WERI-Rb-1 (cell line): ENCODE measurements at regions not wholly inside any gene's neighbourhood (a gene's known extent, or its start where the extent isn't known, plus 50 kb on each side); places are given as distances from the start of the nearest gene placed in this dataset.

Experiments used
- DNase-seq: peaks from one replicate; pipeline ENCODE4 v3.0.0-alpha.2; 2020
- H3K27ac ChIP-seq: fragments of 250-450 bp; sonication (Bioruptor Pico); 2 replicates; pipeline ENCODE4 v1.5.1; 2020; ENCODE audit warnings: mild to moderate bottlenecking, moderate library complexity
- H3K27me3 ChIP-seq: fragments of 250-450 bp; sonication (Bioruptor Pico); 2 replicates; pipeline ENCODE4 v1.5.1; 2021; ENCODE audit warnings: mild to moderate bottlenecking, low read depth, moderate library complexity; ENCODE audit not compliant: insufficient read depth, severe bottlenecking
- H3K36me3 ChIP-seq: fragments of 250-450 bp; sonication (Bioruptor Pico); 2 replicates; pipeline ENCODE4 v1.5.1; 2020; ENCODE audit warnings: mild to moderate bottlenecking, moderate library complexity
- H3K4me3 ChIP-seq: 2 replicates; pipeline ENCODE4 v1.5.1; 2011; ENCODE audit warnings: low read depth, mild to moderate bottlenecking, control low read depth, low read length
- H3K9me3 ChIP-seq: fragments of 250-450 bp; sonication (Bioruptor Pico); 2 replicates; pipeline ENCODE4 v1.5.1; 2021; ENCODE audit warnings: mild to moderate bottlenecking, moderate library complexity; ENCODE audit not compliant: severe bottlenecking
- TF ChIP-seq, protein P1 (sequence below): IDR thresholded peaks from 2 replicates; pipeline ENCODE4 v1.5.1; 2011; ENCODE audit warnings: low read depth, mild to moderate bottlenecking, control low read depth, inconsistent platforms, low read length

DNA sequence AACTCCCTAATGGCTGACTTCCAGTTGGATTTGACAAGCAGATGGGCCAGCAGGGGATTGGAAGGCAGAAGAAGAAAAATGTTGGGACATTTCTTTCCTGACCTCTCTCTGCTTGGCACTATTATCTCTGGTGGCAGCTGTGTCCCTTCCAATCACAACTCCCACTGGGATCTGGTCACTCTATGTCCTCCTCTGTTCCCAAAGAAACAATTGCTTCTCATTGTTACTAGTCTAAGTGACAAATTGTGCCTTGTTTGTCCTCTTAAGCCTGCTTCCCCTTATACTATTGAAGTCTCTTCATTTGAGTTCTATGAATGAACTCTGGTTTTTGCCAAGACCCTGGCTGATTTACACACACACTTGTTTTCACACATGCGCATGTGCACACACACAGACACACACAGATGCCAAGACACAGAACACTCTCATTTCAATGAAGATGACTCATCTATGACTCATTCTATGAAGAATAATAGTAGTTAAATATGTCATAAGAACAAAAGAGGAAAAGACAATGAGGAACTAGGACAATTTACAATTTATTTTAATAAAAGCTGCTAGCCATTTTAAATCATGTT lies 83.0 kb upstream of the FAR2 start:
- H3K27ac ChIP-seq: no peak overlapping the region
- TF ChIP-seq, protein P1, sequence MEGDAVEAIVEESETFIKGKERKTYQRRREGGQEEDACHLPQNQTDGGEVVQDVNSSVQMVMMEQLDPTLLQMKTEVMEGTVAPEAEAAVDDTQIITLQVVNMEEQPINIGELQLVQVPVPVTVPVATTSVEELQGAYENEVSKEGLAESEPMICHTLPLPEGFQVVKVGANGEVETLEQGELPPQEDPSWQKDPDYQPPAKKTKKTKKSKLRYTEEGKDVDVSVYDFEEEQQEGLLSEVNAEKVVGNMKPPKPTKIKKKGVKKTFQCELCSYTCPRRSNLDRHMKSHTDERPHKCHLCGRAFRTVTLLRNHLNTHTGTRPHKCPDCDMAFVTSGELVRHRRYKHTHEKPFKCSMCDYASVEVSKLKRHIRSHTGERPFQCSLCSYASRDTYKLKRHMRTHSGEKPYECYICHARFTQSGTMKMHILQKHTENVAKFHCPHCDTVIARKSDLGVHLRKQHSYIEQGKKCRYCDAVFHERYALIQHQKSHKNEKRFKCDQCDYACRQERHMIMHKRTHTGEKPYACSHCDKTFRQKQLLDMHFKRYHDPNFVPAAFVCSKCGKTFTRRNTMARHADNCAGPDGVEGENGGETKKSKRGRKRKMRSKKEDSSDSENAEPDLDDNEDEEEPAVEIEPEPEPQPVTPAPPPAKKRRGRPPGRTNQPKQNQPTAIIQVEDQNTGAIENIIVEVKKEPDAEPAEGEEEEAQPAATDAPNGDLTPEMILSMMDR: no peak
- H3K27me3 ChIP-seq: no peaks in the 10 kb centered on the region
- no peaks in the 10 kb centered on the region for H3K36me3 ChIP-seq
- H3K9me3 ChIP-seq: no peaks in the 10 kb centered on the region
- DNase-seq: no peak
- H3K4me3 ChIP-seq: no peak overlapping the region

GRCh38 chr12:29067430-29067829 lies 81.6 kb upstream of the FAR2 start:
- Histone ChIP-seq H3K27ac (no peak overlapping the region), H3K36me3 (no peaks in the 10 kb centered on the region), H3K27me3 (no peaks in the 10 kb centered on the region), H3K4me3 (no peak overlapping the region), H3K9me3 (no peaks in the 10 kb centered on the region)
- DNase-seq: no peak
- TF ChIP-seq, protein P1: no peak

GRCh38 chr12:29070309-29070708 lies 78.8 kb upstream of the FAR2 start:
- Histone ChIP-seq H3K27ac (no peak overlapping the region), H3K36me3 (no peaks in the 10 kb centered on the region), H3K27me3 (no peaks in the 10 kb centered on the region), H3K9me3 (no peaks in the 10 kb centered on the region), H3K4me3 (no peak overlapping the region)
- TF ChIP-seq, protein P1: no peak
- DNase-seq: no peak

GRCh38 chr12:29071099-29071498 lies 78.0 kb upstream of the FAR2 start:
- no peak overlapping the region for H3K27ac ChIP-seq
- DNase-seq: no peak
- no peaks in the 10 kb centered on the region for H3K27me3 ChIP-seq
- H3K9me3 ChIP-seq: no peaks in the 10 kb centered on the region
- H3K4me3 ChIP-seq: no peak overlapping the region
- TF ChIP-seq, protein P1: no peak
- no peaks in the 10 kb centered on the region for H3K36me3 ChIP-seq

DNA sequence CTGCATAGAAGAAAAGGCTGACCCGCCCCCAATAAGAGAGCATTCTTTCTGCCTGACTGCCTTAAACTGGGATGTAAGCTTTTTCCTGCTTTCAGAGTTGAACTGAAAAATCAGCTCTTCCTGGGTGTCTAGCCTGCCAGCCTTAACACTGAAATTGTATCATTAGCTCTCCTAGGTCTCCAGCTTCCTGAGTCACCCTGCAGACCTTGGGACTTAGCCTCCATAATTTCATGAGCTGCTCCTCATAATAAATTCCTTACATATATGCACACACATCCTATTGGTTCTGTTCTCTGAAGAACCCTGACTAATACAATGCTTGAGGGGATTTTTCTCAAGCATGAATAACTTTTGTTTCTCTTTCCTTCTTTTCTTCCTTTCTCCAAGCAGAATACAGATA lies 76.4 kb upstream of the FAR2 start:
- Histone ChIP-seq H3K27ac (no peak overlapping the region), H3K9me3 (no peaks in the 10 kb centered on the region), H3K36me3 (no peaks in the 10 kb centered on the region), H3K27me3 (no peaks in the 10 kb centered on the region), H3K4me3 (no peak overlapping the region)
- DNase-seq: no peak
- TF ChIP-seq, protein P1: no peak

DNA sequence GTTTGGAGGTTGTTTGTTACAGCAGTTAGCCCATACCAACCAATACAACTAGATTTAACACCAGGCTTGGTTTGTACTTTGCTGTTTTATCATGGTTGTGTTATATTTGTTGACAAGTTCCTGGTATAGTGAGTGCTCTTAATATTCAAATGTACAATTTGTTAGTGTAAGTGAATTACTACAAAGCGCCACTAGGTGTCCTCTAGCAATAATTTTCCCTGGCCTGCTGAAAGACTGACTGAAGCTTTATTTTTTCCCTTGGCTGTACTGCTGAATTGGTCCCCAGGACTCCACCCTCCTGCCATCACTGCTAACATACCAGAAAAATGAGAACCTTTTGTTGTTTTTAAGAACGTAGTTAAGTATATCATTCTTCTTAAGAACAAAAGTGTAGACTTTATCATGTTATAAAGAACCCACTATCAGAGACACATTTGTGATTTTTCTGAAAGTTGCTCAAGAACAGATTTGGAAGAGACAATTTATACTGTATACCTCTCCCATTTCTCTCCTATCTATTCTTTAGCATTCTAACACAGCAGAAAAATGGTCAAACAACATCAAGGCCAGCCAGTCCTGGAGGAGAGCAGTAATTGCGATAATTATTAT lies 75.3 kb upstream of the FAR2 start:
- peak; percentile 24 for DNase-seq
- H3K4me3 ChIP-seq: no peak overlapping the region
- H3K9me3 ChIP-seq: no peaks in the 10 kb centered on the region
- H3K27me3 ChIP-seq: no peaks in the 10 kb centered on the region
- no peaks in the 10 kb centered on the region for H3K36me3 ChIP-seq
- TF ChIP-seq, protein P1: peak; percentile 43
- H3K27ac ChIP-seq: no peak overlapping the region
